Endothelial cell (in vitro differentiated cells): ENCODE measurements at regions not wholly inside any gene's neighbourhood (a gene's known extent, or its start where the extent isn't known, plus 50 kb on each side); places are given as distances from the start of the nearest gene placed in this dataset.
"Not testable (repeated sequence)": the region's sequence is repeated elsewhere in the genome, so short reads cannot be mapped to it uniquely, and the experiment has no call there.

Source experiments
- DNase-seq: peaks from one replicate; pipeline ENCODE4 v3.0.0; 2021; ENCODE audit warnings: low spot score
- H3K27ac Mint-ChIP-seq: one replicate; pipeline ENCODE4 v1.8.0; 2021; ENCODE audit warnings: mixed read lengths, inconsistent platforms; ENCODE audit not compliant: unreplicated experiment
- H3K27me3 Mint-ChIP-seq: one replicate; pipeline ENCODE4 v1.8.0; 2021; ENCODE audit warnings: mild to moderate bottlenecking, moderate library complexity, mixed read lengths, inconsistent platforms; ENCODE audit not compliant: unreplicated experiment
- H3K36me3 Mint-ChIP-seq: one replicate; pipeline ENCODE4 v1.8.0; 2021; ENCODE audit warnings: mild to moderate bottlenecking, low read depth, mixed read lengths, inconsistent platforms; ENCODE audit not compliant: unreplicated experiment
- H3K4me1 Mint-ChIP-seq: one replicate; pipeline ENCODE4 v1.8.0; 2021; ENCODE audit warnings: mild to moderate bottlenecking, mixed read lengths, inconsistent platforms; ENCODE audit not compliant: unreplicated experiment
- H3K4me3 Mint-ChIP-seq: one replicate; pipeline ENCODE4 v1.8.0; 2021; ENCODE audit warnings: mild to moderate bottlenecking, mixed read lengths, inconsistent platforms; ENCODE audit not compliant: unreplicated experiment
- H3K9me3 Mint-ChIP-seq: one replicate; pipeline ENCODE4 v1.8.0; 2021; ENCODE audit warnings: mixed read lengths, inconsistent platforms; ENCODE audit not compliant: unreplicated experiment
- TF ChIP-seq, protein P1 (sequence below): fragments of 200-600 bp; sonication (generic); IDR thresholded peaks from one replicate; pipeline ENCODE4 v1.5.0; 2021; ENCODE audit warnings: antibody characterized with exemption; ENCODE audit not compliant: unreplicated experiment

DNA sequence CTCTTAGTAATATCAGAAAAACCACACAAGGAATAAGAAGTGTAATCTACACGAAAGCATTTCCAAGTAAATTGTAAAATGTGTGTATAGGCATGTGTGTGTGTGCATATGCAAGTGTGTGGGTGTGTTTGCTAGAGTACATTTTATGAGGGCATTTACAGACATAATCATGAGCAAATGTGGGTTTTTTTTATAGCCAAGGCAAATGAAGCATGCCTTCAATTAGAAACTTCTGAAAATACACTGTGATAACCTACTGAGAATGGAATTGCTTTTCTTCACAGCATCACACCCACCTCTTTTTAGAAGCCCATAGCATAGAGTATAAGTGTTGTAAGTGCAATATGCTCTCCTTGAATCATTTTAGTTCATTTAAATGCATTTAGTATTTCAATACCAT, 1721.1 kb downstream of the GRIK2 start:
- DNase-seq, result no peak
- TF ChIP-seq, protein P1, sequence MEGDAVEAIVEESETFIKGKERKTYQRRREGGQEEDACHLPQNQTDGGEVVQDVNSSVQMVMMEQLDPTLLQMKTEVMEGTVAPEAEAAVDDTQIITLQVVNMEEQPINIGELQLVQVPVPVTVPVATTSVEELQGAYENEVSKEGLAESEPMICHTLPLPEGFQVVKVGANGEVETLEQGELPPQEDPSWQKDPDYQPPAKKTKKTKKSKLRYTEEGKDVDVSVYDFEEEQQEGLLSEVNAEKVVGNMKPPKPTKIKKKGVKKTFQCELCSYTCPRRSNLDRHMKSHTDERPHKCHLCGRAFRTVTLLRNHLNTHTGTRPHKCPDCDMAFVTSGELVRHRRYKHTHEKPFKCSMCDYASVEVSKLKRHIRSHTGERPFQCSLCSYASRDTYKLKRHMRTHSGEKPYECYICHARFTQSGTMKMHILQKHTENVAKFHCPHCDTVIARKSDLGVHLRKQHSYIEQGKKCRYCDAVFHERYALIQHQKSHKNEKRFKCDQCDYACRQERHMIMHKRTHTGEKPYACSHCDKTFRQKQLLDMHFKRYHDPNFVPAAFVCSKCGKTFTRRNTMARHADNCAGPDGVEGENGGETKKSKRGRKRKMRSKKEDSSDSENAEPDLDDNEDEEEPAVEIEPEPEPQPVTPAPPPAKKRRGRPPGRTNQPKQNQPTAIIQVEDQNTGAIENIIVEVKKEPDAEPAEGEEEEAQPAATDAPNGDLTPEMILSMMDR, result no peak
- Mint-ChIP-seq H3K36me3 (no peaks in the 10 kb centered on the region), H3K4me3 (no peak overlapping the region), H3K4me1 (no peaks in the 10 kb centered on the region), H3K27ac (no peak overlapping the region), H3K27me3 (no peaks in the 10 kb centered on the region), H3K9me3 (no peaks in the 10 kb centered on the region)

DNA sequence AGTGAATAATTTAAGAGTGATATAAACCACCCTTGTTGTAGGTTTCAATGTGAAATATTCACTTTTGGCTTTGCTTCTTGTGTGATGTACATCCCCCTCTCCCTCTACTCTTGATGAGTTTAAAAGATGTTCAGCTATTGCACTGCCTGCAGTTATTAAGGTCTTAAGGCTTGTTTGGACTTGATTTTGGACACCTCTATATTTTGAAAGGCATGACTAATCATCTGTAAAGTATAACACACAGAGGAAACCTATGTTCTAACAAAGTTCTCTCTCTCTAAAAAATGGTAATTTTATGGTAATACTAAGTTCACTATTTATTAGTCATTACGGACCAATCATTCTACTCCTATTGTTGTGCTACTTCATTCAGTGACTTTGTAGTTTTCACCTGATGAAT, 1719.9 kb downstream of the GRIK2 start:
- Mint-ChIP-seq H3K36me3 (no peaks in the 10 kb centered on the region), H3K9me3 (no peaks in the 10 kb centered on the region), H3K27ac (no peak overlapping the region), H3K4me3 (no peak overlapping the region), H3K4me1 (no peaks in the 10 kb centered on the region), H3K27me3 (no peaks in the 10 kb centered on the region)
- TF ChIP-seq, protein P1, result no peak
- DNase-seq, result no peak

DNA sequence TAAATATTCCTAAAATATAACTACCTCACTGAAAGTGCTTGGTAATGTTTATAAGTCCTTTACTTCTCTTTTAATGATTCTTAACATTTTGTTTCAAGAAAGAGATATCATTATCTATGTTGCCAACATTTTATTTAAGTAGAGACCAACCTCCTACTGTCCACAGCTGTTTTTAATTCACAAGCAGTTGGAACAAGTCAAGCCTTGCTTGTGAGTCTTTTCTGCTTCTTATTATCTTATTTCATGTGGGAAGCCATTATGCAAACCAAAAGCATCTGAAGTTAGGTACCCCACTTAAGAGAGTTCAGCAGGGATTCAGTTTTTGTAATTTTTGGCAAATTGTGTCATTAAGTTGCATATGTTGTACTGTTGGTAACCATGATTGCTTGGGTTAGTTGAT, 1714.5 kb downstream of the GRIK2 start:
- Mint-ChIP-seq H3K36me3 (no peaks in the 10 kb centered on the region), H3K27me3 (no peaks in the 10 kb centered on the region), H3K4me1 (no peaks in the 10 kb centered on the region), H3K4me3 (no peak overlapping the region), H3K9me3 (no peaks in the 10 kb centered on the region), H3K27ac (no peak overlapping the region)
- DNase-seq, result no peak
- TF ChIP-seq, protein P1, result no peak

DNA sequence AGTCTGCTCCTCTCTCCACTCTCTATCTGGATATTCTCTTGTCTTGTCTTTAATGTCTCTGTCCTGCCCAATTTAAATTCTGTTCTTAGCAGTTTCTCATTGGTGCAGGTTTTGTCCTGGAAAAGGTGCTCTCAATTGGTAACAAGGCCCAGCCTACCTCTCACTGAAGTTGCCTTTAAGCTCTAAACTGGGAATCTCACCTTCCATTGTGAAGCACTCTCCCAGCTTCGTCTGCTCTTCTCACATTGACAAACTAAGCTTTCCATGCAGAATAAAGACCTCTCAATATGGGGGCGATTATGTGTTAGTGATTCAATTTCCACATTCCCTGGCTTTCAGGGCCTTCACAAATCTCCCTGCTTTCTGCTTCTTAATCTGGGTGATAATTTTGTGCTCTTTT, 1712.2 kb downstream of the GRIK2 start:
- no peak for DNase-seq
- Mint-ChIP-seq H3K27me3 (no peaks in the 10 kb centered on the region), H3K4me3 (no peak overlapping the region), H3K27ac (no peak overlapping the region), H3K4me1 (no peaks in the 10 kb centered on the region), H3K36me3 (no peaks in the 10 kb centered on the region), H3K9me3 (no peaks in the 10 kb centered on the region)
- TF ChIP-seq, protein P1, result no peak

DNA sequence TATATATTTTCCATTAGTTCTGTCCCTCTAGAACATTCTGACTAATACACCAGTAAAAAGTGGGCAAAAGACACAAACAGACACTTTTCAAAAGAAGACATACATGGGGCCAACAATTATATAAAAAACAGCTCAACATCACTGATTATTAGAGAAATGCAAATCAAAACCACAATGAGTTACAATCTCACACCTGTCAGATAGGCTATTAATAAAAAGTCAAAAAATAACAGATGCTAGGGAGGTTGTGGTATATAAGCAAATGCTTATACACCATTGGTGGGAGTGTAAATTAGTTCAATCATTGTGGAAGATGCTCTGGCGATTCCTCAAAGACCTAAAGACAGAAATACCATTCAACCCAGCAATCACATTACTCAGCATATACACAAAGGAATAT, 1707.8 kb downstream of the GRIK2 start:
- Mint-ChIP-seq H3K9me3 (no peaks in the 10 kb centered on the region), H3K4me3 (no peak overlapping the region), H3K36me3 (no peaks in the 10 kb centered on the region), H3K27ac (no peak overlapping the region), H3K4me1 (no peaks in the 10 kb centered on the region), H3K27me3 (no peaks in the 10 kb centered on the region)
- DNase-seq, result no peak
- TF ChIP-seq, protein P1, result no peak

DNA sequence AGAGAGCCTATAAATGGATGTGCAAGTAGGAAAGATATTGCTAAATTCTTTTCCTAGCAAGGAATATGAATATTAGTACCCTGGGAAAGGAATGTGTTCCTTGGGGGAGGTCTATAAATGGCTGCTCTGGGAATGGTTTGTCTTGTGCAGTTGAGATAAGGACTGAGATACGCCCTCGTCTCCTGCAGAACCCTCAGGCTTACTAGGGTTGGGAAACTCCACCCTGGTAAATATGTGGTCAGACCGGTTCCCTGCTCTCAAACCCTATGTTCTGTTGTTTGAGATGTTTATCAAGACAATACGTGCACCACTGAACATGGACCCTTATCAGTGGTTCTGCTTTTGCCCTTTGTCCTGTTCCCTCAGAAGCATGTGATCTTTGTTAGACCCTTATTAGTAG, 1698.9 kb downstream of the GRIK2 start:
- H3K9me3 Mint-ChIP-seq, H3K36me3 Mint-ChIP-seq, H3K4me3 Mint-ChIP-seq, DNase-seq, H3K27me3 Mint-ChIP-seq, H3K4me1 Mint-ChIP-seq, H3K27ac Mint-ChIP-seq: not testable (repeated sequence)
